ENCODE measurements at regions not wholly inside any gene's neighbourhood (a gene's known extent, or its start where the extent isn't known, plus 50 kb on each side); places are given as distances from the start of the nearest gene placed in this dataset.

DNA sequence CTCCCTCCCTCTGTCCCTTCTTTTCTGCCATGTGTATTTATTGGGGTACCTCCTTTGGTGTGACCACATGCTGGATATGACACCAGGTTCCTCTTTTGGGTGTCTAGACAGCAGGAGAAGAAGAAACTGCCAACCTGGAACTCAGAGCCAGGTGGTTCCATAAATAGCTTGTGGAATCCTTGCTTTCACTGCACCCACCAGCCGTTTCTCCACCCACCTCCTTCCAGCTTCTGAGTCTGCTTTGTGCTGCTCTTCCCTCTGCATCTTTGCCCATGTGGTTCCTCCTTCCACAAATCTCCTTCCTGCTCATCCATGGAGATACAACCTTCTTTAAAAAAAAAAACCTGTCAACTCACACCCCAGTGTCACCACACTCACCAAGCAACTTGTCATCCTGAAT, 80.2 kb upstream of the SKOR2 start:
- no peaks in the 10 kb centered on the region for H3K9me3 ChIP-seq (ENCODE audit: low read depth)
- no peak for DNase-seq (ENCODE audit: low spot score)
- TF ChIP-seq EZH2 (IDR thresholded peaks at IDR 0.05; ENCODE audit: borderline replicate concordance) = no peak
- TF ChIP-seq, protein P1, sequence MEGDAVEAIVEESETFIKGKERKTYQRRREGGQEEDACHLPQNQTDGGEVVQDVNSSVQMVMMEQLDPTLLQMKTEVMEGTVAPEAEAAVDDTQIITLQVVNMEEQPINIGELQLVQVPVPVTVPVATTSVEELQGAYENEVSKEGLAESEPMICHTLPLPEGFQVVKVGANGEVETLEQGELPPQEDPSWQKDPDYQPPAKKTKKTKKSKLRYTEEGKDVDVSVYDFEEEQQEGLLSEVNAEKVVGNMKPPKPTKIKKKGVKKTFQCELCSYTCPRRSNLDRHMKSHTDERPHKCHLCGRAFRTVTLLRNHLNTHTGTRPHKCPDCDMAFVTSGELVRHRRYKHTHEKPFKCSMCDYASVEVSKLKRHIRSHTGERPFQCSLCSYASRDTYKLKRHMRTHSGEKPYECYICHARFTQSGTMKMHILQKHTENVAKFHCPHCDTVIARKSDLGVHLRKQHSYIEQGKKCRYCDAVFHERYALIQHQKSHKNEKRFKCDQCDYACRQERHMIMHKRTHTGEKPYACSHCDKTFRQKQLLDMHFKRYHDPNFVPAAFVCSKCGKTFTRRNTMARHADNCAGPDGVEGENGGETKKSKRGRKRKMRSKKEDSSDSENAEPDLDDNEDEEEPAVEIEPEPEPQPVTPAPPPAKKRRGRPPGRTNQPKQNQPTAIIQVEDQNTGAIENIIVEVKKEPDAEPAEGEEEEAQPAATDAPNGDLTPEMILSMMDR (IDR thresholded peaks at IDR 0.05; ENCODE audit: poor library complexity) = no peak
- no peak for TF ChIP-seq EZH2phosphoT487 (IDR thresholded peaks at IDR 0.05; ENCODE audit: low read depth, severe bottlenecking, unreplicated experiment)
- 76% methylated on average over 1 of the region's 1 CpG for WGBS (ENCODE audit: low lambda C conversion rate, missing lambda C conversion rate)
- H3K4me3 ChIP-seq = no peak overlapping the region
- no peak overlapping the region for H2AFZ ChIP-seq
- no peak overlapping the region for H3K4me2 ChIP-seq
- peaks cover 6% of the 10 kb centered on the region for H3K27me3 ChIP-seq
- H3K79me2 ChIP-seq = no peaks in the 10 kb centered on the region
- no peaks in the 10 kb centered on the region for H3K36me3 ChIP-seq (replicated peaks; ENCODE audit: insufficient read depth, low read depth)
- no peaks in the 10 kb centered on the region for H3K4me1 ChIP-seq (ENCODE audit: insufficient read depth)
- no peaks in the 10 kb centered on the region for H3K9me2 ChIP-seq (replicated peaks; ENCODE audit: insufficient read depth)
- no peaks in the 10 kb centered on the region for H4K20me1 ChIP-seq (ENCODE audit: insufficient read depth, poor library complexity, severe bottlenecking)
- no peak overlapping the region for H3K27ac ChIP-seq

DNA sequence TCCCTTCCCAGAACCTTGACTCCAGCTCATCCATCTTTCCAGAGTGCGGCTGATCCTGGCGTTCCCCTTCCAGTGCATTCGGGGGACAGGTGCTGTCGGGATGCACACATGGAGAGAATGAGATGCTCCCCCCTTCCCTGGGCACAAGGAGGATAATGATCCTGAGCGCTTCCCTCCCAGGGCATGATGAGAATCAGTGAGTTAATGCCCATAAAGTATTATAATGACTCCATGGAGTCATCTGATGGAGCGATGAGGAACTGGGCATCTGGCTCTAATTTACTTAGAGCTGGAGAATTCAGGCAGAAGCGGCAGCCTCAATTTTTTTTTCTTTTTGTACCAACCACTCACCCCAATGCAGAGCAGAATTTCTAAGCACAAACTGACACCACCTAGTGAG, 79.6 kb upstream of the SKOR2 start:
- TF ChIP-seq EZH2 (IDR thresholded peaks at IDR 0.05; ENCODE audit: borderline replicate concordance) (no peak), EZH2phosphoT487 (IDR thresholded peaks at IDR 0.05; ENCODE audit: low read depth, severe bottlenecking, unreplicated experiment) (no peak)
- TF ChIP-seq, protein P1 (IDR thresholded peaks at IDR 0.05; ENCODE audit: poor library complexity) = no peak
- no peaks in the 10 kb centered on the region for H3K79me2 ChIP-seq
- H4K20me1 ChIP-seq (ENCODE audit: insufficient read depth, poor library complexity, severe bottlenecking) = no peaks in the 10 kb centered on the region
- no peak overlapping the region for H3K27ac ChIP-seq
- H3K4me3 ChIP-seq = no peak overlapping the region
- peaks cover 6% of the 10 kb centered on the region for H3K27me3 ChIP-seq
- H3K9me2 ChIP-seq (replicated peaks; ENCODE audit: insufficient read depth) = no peaks in the 10 kb centered on the region
- H3K36me3 ChIP-seq (replicated peaks; ENCODE audit: insufficient read depth, low read depth) = no peaks in the 10 kb centered on the region
- H3K4me1 ChIP-seq (ENCODE audit: insufficient read depth) = no peaks in the 10 kb centered on the region
- no peak overlapping the region for H2AFZ ChIP-seq
- WGBS (ENCODE audit: low lambda C conversion rate, missing lambda C conversion rate) = 69% methylated on average over 7 of the region's 7 CpGs
- no peaks in the 10 kb centered on the region for H3K9me3 ChIP-seq (ENCODE audit: low read depth)
- H3K4me2 ChIP-seq = no peak overlapping the region
- no peak for DNase-seq (ENCODE audit: low spot score)

DNA sequence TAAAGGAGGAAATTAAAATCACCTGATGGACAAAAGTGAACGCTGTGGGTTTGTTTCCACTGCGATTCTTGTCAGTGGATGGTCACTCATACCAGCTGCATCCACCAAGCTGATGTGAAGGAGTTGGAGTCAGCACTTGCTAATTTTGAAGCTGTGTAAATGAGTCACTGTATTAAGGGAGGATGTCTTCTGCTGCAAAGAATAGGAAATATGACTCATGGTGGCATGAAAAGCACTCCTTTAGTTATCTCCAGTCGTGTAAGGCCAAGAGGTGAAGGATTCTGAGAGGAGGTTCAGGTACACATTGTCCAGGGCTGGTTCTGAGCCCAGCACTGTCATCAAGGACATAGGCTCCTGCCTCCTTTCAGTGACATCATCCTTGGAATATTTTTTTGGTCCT, 71.7 kb upstream of the SKOR2 start:
- no peak overlapping the region for H3K27ac ChIP-seq
- no peaks in the 10 kb centered on the region for H3K9me3 ChIP-seq (ENCODE audit: low read depth)
- TF ChIP-seq EZH2 (IDR thresholded peaks at IDR 0.05; ENCODE audit: borderline replicate concordance) (no peak), EZH2phosphoT487 (IDR thresholded peaks at IDR 0.05; ENCODE audit: low read depth, severe bottlenecking, unreplicated experiment) (no peak)
- TF ChIP-seq, protein P1 (IDR thresholded peaks at IDR 0.05; ENCODE audit: poor library complexity) = no peak
- peaks cover 18% of the 10 kb centered on the region for H3K27me3 ChIP-seq
- H3K4me3 ChIP-seq = no peak overlapping the region
- no peaks in the 10 kb centered on the region for H4K20me1 ChIP-seq (ENCODE audit: insufficient read depth, poor library complexity, severe bottlenecking)
- H3K4me2 ChIP-seq = no peak overlapping the region
- no peak overlapping the region for H2AFZ ChIP-seq
- H3K36me3 ChIP-seq (replicated peaks; ENCODE audit: insufficient read depth, low read depth) = no peaks in the 10 kb centered on the region
- H3K9me2 ChIP-seq (replicated peaks; ENCODE audit: insufficient read depth) = no peaks in the 10 kb centered on the region
- H3K4me1 ChIP-seq (ENCODE audit: insufficient read depth) = no peaks in the 10 kb centered on the region
- WGBS (ENCODE audit: low lambda C conversion rate, missing lambda C conversion rate) = 76% methylated on average over 3 of the region's 3 CpGs
- H3K79me2 ChIP-seq = no peaks in the 10 kb centered on the region
- no peak for DNase-seq (ENCODE audit: low spot score)

DNA sequence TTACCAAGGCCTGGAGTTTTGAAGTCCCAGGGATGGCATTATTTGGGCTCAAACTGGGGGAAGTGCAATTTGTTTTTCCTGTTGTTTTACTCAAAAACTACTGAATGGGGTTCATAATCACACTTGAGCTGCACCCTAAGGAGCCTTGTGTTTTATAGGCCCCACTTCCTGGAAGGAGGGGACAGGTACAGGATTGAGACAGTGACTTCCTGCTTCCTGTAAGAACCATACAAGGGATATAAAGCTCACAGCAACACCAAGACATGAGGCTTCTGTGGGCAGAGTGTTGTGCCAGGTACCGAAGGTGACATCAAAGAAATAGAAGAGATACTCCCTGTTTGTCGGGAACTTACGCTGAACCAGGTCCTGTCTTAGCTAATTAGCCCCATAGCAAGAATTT, 70.4 kb upstream of the SKOR2 start:
- no peaks in the 10 kb centered on the region for H3K9me3 ChIP-seq (ENCODE audit: low read depth)
- 96% methylated on average over 3 of the region's 3 CpGs for WGBS (ENCODE audit: low lambda C conversion rate, missing lambda C conversion rate)
- peaks cover 18% of the 10 kb centered on the region for H3K27me3 ChIP-seq
- H3K79me2 ChIP-seq = no peaks in the 10 kb centered on the region
- H3K9me2 ChIP-seq (replicated peaks; ENCODE audit: insufficient read depth) = no peaks in the 10 kb centered on the region
- no peak for DNase-seq (ENCODE audit: low spot score)
- no peaks in the 10 kb centered on the region for H4K20me1 ChIP-seq (ENCODE audit: insufficient read depth, poor library complexity, severe bottlenecking)
- no peak overlapping the region for H3K4me3 ChIP-seq
- H3K36me3 ChIP-seq (replicated peaks; ENCODE audit: insufficient read depth, low read depth) = no peaks in the 10 kb centered on the region
- H3K4me2 ChIP-seq = no peak overlapping the region
- no peak overlapping the region for H3K27ac ChIP-seq
- H2AFZ ChIP-seq = no peak overlapping the region
- no peaks in the 10 kb centered on the region for H3K4me1 ChIP-seq (ENCODE audit: insufficient read depth)
- TF ChIP-seq, protein P1 (IDR thresholded peaks at IDR 0.05; ENCODE audit: poor library complexity) = no peak
- TF ChIP-seq EZH2 (IDR thresholded peaks at IDR 0.05; ENCODE audit: borderline replicate concordance) (no peak), EZH2phosphoT487 (IDR thresholded peaks at IDR 0.05; ENCODE audit: low read depth, severe bottlenecking, unreplicated experiment) (no peak)

Measured in hepatocyte (in vitro differentiated cells).